ENCODE measurements at regions not wholly inside any gene's neighbourhood (a gene's known extent, or its start where the extent isn't known, plus 50 kb on each side); places are given as distances from the start of the nearest gene placed in this dataset.

DNA sequence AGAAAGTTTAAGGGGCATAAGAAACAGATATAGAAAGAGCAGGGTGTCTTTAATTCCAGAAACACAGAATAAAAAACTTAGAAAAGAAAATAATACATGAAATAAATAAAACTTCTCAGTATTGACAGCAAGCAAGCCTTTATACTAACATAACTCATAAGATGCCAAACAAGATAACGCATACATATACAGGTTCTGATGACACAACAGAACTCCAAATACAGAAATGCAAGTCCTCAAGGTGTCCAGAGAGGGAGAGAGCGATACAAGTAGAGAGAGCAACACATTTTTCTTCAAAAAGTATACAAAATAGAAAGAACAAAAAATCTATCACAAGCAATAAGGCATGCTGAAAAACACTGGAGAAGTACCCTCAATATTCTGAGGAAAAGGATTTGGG lies 314.6 kb upstream of the POM121L12 start:
- TF ChIP-seq ZNF274 (IDR thresholded peaks at IDR 0.05; ENCODE audit: low read length) (no peak), ZNF274 (tag by site-specific recombination; IDR thresholded peaks at IDR 0.05; ENCODE audit: borderline replicate concordance) (no peak), ZNF121 (tag by site-specific recombination; IDR thresholded peaks at IDR 0.05) (no peak), ZNF639 (tag by site-specific recombination; IDR thresholded peaks at IDR 0.05) (no peak), ZNF768 (tag by site-specific recombination; IDR thresholded peaks at IDR 0.05) (no peak), ZBTB21 (tag by site-specific recombination; IDR thresholded peaks at IDR 0.05) (no peak), ZBTB7A (tag by site-specific recombination; IDR thresholded peaks at IDR 0.05; ENCODE audit: low read depth) (no peak), SCRT2 (tag by site-specific recombination; IDR thresholded peaks at IDR 0.05) (no peak), ZNF155 (tag by site-specific recombination; IDR thresholded peaks at IDR 0.05) (no peak)
- TF ChIP-seq, protein P1, sequence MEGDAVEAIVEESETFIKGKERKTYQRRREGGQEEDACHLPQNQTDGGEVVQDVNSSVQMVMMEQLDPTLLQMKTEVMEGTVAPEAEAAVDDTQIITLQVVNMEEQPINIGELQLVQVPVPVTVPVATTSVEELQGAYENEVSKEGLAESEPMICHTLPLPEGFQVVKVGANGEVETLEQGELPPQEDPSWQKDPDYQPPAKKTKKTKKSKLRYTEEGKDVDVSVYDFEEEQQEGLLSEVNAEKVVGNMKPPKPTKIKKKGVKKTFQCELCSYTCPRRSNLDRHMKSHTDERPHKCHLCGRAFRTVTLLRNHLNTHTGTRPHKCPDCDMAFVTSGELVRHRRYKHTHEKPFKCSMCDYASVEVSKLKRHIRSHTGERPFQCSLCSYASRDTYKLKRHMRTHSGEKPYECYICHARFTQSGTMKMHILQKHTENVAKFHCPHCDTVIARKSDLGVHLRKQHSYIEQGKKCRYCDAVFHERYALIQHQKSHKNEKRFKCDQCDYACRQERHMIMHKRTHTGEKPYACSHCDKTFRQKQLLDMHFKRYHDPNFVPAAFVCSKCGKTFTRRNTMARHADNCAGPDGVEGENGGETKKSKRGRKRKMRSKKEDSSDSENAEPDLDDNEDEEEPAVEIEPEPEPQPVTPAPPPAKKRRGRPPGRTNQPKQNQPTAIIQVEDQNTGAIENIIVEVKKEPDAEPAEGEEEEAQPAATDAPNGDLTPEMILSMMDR (tag by site-specific recombination; IDR thresholded peaks at IDR 0.05) = no peak
- TF ChIP-seq, protein P2, sequence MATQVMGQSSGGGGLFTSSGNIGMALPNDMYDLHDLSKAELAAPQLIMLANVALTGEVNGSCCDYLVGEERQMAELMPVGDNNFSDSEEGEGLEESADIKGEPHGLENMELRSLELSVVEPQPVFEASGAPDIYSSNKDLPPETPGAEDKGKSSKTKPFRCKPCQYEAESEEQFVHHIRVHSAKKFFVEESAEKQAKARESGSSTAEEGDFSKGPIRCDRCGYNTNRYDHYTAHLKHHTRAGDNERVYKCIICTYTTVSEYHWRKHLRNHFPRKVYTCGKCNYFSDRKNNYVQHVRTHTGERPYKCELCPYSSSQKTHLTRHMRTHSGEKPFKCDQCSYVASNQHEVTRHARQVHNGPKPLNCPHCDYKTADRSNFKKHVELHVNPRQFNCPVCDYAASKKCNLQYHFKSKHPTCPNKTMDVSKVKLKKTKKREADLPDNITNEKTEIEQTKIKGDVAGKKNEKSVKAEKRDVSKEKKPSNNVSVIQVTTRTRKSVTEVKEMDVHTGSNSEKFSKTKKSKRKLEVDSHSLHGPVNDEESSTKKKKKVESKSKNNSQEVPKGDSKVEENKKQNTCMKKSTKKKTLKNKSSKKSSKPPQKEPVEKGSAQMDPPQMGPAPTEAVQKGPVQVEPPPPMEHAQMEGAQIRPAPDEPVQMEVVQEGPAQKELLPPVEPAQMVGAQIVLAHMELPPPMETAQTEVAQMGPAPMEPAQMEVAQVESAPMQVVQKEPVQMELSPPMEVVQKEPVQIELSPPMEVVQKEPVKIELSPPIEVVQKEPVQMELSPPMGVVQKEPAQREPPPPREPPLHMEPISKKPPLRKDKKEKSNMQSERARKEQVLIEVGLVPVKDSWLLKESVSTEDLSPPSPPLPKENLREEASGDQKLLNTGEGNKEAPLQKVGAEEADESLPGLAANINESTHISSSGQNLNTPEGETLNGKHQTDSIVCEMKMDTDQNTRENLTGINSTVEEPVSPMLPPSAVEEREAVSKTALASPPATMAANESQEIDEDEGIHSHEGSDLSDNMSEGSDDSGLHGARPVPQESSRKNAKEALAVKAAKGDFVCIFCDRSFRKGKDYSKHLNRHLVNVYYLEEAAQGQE (tag by site-specific recombination; IDR thresholded peaks at IDR 0.05) = no peak

Data from HEK293 (cell line).